ENCODE measurements at regions not wholly inside any gene's neighbourhood (a gene's known extent, or its start where the extent isn't known, plus 50 kb on each side); places are given as distances from the start of the nearest gene placed in this dataset.

GRCh38 chr4:147355032-147355656, 125.8 kb upstream of the EDNRA start:
- no peak overlapping the region for H3K4me3 ChIP-seq (replicated peaks; ENCODE audit: low read depth, low read length)
- no peaks in the 10 kb centered on the region for H3K27me3 ChIP-seq (replicated peaks; ENCODE audit: control insufficient read depth, insufficient read depth, low read length)
- DNase-seq (ENCODE audit: extremely low read depth, insufficient read length), result no peak
- TF ChIP-seq CTCF (IDR thresholded peaks at IDR 0.05; ENCODE audit: insufficient read depth, low read length, poor library complexity, severe bottlenecking), result no peak
- H3K36me3 ChIP-seq (ENCODE audit: control insufficient read depth, insufficient read depth, low read length), result no peaks in the 10 kb centered on the region

- Histone ChIP-seq H3K4me3 (replicated peaks; ENCODE audit: low read depth, low read length) (no peak overlapping the region), H3K27me3 (replicated peaks; ENCODE audit: control insufficient read depth, insufficient read depth, low read length) (no peaks in the 10 kb centered on the region), H3K36me3 (ENCODE audit: control insufficient read depth, insufficient read depth, low read length) (no peaks in the 10 kb centered on the region)
- no peak for TF ChIP-seq CTCF (IDR thresholded peaks at IDR 0.05; ENCODE audit: insufficient read depth, low read length, poor library complexity, severe bottlenecking)
- DNase-seq (ENCODE audit: extremely low read depth, insufficient read length), result no peak
Observed at GRCh38 chr4:147355847-147356246, 125.0 kb upstream of the EDNRA start.

- TF ChIP-seq CTCF (IDR thresholded peaks at IDR 0.05; ENCODE audit: insufficient read depth, low read length, poor library complexity, severe bottlenecking), result no peak
- no peaks in the 10 kb centered on the region; the same call in 1 of the 2 replicates for H3K27me3 ChIP-seq (replicated peaks; ENCODE audit: control insufficient read depth, insufficient read depth, low read length)
- H3K4me3 ChIP-seq (replicated peaks; ENCODE audit: low read depth, low read length), result no peak overlapping the region
- H3K36me3 ChIP-seq (ENCODE audit: control insufficient read depth, insufficient read depth, low read length), result no peaks in the 10 kb centered on the region
- DNase-seq (ENCODE audit: extremely low read depth, insufficient read length), result no peak
Observed at GRCh38 chr4:147360301-147360700, 120.6 kb upstream of the EDNRA start.

- DNase-seq (ENCODE audit: extremely low read depth, insufficient read length), result no peak
- no peak overlapping the region for H3K4me3 ChIP-seq (replicated peaks; ENCODE audit: low read depth, low read length)
- no peak for TF ChIP-seq CTCF (IDR thresholded peaks at IDR 0.05; ENCODE audit: insufficient read depth, low read length, poor library complexity, severe bottlenecking)
Observed at GRCh38 chr4:147361726-147362125, 119.2 kb upstream of the EDNRA start.

GRCh38 chr4:147362938-147363337, 118.0 kb upstream of the EDNRA start:
- H3K36me3 ChIP-seq (ENCODE audit: control insufficient read depth, insufficient read depth, low read length), result no peaks in the 10 kb centered on the region
- no peaks in the 10 kb centered on the region; the same call in 1 of the 2 replicates for H3K27me3 ChIP-seq (replicated peaks; ENCODE audit: control insufficient read depth, insufficient read depth, low read length)
- H3K4me3 ChIP-seq (replicated peaks; ENCODE audit: low read depth, low read length), result no peak overlapping the region
- DNase-seq (ENCODE audit: extremely low read depth, insufficient read length), result no peak
- TF ChIP-seq CTCF (IDR thresholded peaks at IDR 0.05; ENCODE audit: insufficient read depth, low read length, poor library complexity, severe bottlenecking), result no peak

More at GRCh38 chr4:147361726-147362125, 119.2 kb upstream of the EDNRA start:
- no peaks in the 10 kb centered on the region for H3K36me3 ChIP-seq (ENCODE audit: control insufficient read depth, insufficient read depth, low read length)
- H3K27me3 ChIP-seq (replicated peaks; ENCODE audit: control insufficient read depth, insufficient read depth, low read length), result no peaks in the 10 kb centered on the region; the same call in 1 of the 2 replicates

GRCh38 chr4:147363514-147363913, 117.4 kb upstream of the EDNRA start:
- no peak for DNase-seq (ENCODE audit: extremely low read depth, insufficient read length)
- Histone ChIP-seq H3K27me3 (replicated peaks; ENCODE audit: control insufficient read depth, insufficient read depth, low read length) (no peaks in the 10 kb centered on the region; the same call in 1 of the 2 replicates), H3K4me3 (replicated peaks; ENCODE audit: low read depth, low read length) (no peak overlapping the region), H3K36me3 (ENCODE audit: control insufficient read depth, insufficient read depth, low read length) (no peaks in the 10 kb centered on the region)
- TF ChIP-seq CTCF (IDR thresholded peaks at IDR 0.05; ENCODE audit: insufficient read depth, low read length, poor library complexity, severe bottlenecking), result no peak

All from GM06990 (cell line).